GM19043 (cell line): ENCODE measurements at regions not wholly inside any gene's neighbourhood (a gene's known extent, or its start where the extent isn't known, plus 50 kb on each side); places are given as distances from the start of the nearest gene placed in this dataset.
"Not testable (repeated sequence)": the region's sequence is repeated elsewhere in the genome, so short reads cannot be mapped to it uniquely, and the experiment has no call there.

Experiments
- ATAC-seq: cut with Tn5 transposase; IDR thresholded peaks from one replicate; pipeline ENCODE4 v1.9.1; 2021; ENCODE audit warnings: low read depth; ENCODE audit not compliant: unreplicated experiment

GRCh38 chr16:51524555-51525373, 373.7 kb upstream of the SALL1 start:
- no peak for ATAC-seq

- ATAC-seq: no peak
Measured at GRCh38 chr16:51524070-51524469, 373.0 kb upstream of the SALL1 start.

DNA sequence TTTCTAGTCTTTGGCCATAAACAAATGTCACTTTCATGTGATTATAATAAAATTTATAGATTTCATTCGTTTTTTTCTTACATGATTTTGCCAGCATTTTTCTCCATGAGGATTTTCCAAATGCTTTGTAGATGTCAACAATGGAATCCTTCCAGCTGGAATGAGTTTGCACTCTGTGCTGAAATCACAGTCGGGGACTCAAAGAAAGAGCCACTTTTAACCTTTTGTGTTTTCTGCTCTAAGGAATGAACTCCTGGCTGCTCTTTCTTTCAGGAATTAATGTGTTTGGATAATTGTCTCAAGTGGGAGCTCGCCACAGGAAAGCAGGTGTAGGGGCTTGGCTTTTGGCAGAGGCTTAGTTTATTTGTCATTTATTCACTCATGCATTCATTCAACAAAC, 372.3 kb upstream of the SALL1 start:
- no peak for ATAC-seq

DNA sequence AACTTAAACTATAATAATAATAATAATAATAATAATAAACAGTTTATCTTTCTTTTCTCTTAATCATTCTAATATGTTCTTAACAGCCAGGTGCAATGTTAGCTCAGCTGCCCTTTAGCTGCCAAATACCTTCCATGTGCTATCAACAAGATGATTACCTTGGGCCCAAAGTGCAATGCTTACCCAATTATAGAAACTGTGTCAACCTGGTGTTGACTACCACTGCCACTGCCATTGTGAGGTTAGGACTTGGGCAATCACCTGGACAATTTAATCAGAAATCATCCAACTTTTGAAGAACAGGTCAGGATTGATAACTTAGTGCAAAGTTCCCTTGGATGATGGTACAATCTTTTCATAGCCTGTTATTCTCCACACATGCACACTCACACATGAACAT, 371.8 kb upstream of the SALL1 start:
- ATAC-seq: no peak

GRCh38 chr16:51516960-51517359, 365.9 kb upstream of the SALL1 start:
- ATAC-seq: not testable (repeated sequence)

GRCh38 chr16:51510416-51510815, 359.3 kb upstream of the SALL1 start:
- ATAC-seq: no peak

- no peak for ATAC-seq
Measured at GRCh38 chr16:51509336-51509735, 358.3 kb upstream of the SALL1 start.

DNA sequence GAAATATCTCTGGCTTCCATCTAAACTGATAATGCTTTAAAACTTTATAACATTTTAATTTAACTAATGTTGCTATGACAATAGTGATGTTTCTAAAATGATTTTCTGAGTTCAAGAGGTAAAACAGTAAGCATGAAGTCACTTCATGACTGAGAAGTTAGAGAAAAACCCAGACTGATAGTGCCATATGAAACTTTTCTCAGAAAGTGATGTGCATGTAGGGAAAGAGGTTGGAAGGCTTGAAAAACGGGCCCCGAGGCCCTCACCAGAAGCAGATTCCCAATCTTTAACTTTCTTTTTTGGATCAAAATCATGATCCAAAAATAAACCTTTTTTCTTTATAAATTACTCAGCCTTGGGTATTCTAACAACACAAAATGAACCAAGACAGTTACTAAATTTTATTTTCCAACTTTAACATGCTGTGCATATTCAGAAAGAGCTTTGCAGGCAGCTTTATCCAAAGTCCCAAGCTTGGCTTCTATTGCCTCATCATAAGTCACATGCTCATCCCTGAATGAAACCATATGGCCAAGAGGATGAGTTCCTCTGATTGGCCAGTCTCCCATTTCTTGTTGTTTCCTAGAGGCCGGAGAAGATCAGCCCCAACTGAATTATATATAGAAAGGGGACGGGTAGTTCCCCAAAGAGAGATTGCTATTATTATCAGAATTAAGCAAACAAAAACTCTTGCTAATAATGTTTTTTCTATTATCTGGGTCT, 357.6 kb upstream of the SALL1 start:
- ATAC-seq: no peak

GRCh38 chr16:51507286-51507685, 356.2 kb upstream of the SALL1 start:
- no peak for ATAC-seq

DNA sequence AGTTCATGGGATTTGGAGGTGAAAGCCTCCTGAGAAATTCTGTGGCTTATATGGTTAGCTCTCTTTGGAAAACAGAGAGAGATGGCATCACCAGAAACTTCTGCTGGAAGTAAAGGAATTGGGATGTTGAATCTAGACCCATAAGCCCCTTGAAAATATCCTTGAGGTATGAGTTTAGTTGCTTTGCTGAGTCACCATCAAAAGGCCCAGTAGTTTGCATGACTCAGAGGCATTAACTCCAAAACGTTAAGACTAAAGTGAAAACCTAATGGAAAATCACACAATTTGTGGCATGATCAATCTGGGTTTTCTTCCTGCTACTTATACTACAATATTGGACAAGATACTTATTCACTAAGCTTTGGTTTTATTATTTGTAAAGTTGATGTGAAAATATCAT, 349.2 kb upstream of the SALL1 start:
- ATAC-seq: no peak

- ATAC-seq: no peak
Measured at GRCh38 chr16:51497541-51498211, 346.6 kb upstream of the SALL1 start.

DNA sequence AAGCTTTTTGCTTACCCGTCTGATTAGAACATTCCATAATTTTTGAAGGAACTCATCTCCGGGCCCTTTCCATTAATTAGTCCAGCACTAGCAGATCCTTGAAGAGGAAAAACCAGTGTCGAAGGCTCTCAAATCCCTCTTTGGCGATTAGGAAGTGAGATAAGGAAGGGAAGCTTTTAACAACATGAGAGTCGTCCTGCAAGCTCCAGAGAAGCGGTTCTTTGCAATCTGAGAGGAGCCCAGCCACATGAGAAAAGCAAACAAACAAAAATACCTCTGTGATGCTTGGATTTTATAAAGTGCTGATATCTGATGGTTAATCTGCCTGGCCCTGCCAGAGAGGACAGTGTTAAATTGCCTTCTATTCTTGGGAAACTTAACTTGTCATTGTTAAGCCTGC, 339.8 kb upstream of the SALL1 start:
- ATAC-seq: no peak

DNA sequence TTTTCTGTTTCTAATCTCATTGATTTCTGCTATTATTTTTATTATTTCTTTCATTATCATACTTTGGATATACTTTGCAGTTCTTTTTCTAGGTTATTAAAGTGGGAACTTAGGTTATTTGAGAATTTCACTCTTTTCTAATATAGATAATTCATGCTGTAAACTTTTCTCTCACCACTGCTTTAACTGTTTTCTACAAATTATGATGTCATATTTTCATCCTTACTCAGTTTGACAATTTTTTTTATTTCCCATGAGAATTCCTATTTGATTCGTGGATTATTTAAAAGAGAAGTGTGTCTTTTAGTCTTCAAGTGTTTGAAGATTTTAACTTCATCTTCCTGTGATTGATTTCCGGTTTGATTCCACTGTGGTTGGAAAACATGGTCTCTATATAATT, 336.8 kb upstream of the SALL1 start:
- no peak for ATAC-seq

DNA sequence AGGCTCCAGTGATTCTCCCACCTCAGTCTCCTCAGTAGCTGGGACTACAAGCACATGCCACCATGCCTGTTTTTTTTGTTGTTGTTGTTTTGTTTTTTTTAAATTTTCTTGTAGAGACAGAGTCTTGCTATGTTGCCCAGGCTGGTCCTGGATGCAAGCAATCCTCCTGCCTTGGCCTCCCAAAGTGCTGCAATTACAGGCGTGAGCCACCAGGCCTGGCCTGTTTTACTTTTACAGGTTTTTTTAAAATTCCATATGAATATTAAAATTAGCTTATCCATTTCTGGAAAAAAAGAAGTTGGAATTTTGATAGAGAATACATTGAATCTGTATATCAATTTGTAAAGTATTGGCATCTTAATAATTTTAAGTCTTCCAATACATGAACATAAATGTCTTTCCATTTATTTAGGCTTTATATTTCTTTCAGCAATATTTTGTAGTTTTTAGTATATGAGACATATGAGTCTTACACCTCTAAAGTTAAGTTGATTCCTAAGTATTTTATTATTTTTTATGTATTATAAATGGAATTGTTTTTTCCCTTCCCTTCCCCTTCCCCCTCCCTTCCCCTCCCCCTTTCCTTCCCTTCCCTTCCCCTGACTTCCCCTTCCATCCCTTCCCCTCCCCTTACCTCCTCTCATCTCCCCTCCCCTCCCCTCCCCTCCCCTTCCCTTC, 323.5 kb upstream of the SALL1 start:
- no peak for ATAC-seq

DNA sequence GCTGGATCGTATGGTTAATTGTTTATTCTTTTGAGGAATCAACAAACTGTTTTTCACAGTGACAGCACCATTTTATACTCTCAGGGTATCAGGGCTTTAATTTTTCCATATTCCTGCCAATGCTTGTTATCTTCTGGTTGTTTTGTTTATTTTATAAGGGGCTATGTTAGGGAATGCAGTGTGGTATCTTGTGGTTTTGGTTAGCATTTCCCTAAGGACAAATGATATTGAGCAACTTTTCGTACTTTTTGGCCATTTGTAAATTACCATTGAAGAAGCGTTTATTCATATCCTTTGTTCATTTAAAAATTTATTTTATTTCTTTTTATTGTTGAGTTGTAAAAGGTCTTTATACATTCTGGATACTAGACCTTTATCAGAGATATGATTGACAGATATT, 322.0 kb upstream of the SALL1 start:
- no peak for ATAC-seq

DNA sequence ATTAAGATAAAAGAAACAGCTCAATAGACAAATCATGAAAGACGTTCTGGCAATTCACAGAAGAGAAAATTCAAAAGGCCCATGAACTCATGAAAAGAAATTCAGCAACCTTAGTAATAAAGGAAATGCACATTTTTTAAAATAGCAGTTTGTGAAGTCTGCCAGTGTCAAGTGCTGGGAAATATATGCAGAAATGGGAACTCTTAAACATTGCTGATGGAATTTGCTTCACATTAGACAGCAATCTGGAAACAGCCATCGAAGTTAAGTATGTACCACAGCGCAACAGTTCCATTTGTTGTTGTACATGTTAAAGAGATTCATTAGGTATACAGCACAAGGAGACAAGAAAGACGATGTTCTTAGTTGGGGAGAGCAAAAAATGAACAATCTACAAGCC, 319.4 kb upstream of the SALL1 start:
- ATAC-seq: no peak

DNA sequence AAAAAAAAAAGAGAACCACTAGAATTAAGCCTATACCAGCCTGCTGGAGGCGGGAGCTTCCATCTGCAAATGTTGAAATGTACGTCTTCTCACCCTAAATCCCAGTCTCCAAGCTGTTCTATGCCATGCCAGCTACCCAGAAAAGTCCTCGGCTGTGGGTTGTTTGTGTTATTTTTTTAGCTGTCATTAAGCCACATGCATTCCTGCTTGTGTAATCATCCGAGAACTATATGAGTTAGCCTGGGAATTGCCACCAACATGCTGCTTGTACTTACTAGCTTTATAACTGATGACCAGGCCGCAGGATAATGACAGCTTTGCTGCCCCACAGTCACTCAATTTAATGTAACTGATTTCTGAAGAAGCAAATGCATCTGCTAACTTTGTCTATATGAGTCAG, 313.9 kb upstream of the SALL1 start:
- no peak for ATAC-seq

- ATAC-seq: no peak
Measured at GRCh38 chr16:51461255-51461654, 310.2 kb upstream of the SALL1 start.

- ATAC-seq: no peak
Measured at GRCh38 chr16:51458356-51459140, 307.5 kb upstream of the SALL1 start.

- no peak for ATAC-seq
Measured at GRCh38 chr16:51457775-51458174, 306.7 kb upstream of the SALL1 start.
